ENCODE measurements at regions not wholly inside any gene's neighbourhood (a gene's known extent, or its start where the extent isn't known, plus 50 kb on each side); places are given as distances from the start of the nearest gene placed in this dataset.

DNA sequence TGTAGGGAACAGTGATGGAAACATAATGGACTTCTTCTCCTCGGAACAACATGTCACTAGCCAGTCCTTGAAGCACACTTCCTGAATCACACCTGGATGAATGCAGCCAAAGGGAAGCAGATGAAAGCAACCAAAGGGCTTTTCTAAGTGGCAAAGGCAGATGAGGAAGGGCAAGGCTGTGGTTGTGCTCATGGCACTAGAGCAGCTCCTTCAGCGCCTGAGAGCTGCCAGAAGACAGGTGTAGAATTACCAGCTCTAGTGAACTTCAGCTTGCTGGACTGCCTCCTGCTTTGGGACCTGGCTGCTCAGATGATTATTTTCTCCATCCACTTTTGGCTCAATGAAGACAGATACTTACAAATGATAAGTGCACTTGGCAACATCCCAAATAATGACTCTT, 1372.1 kb upstream of the SEL1L start:
- Mint-ChIP-seq H3K4me3 (ENCODE audit: unreplicated experiment) (no peak overlapping the region), H3K27me3 (ENCODE audit: unreplicated experiment) (no peaks in the 10 kb centered on the region), H3K9me3 (ENCODE audit: unreplicated experiment) (no peaks in the 10 kb centered on the region), H3K4me1 (ENCODE audit: unreplicated experiment) (no peaks in the 10 kb centered on the region), H3K36me3 (ENCODE audit: unreplicated experiment) (no peaks in the 10 kb centered on the region), H3K27ac (ENCODE audit: unreplicated experiment) (no peak overlapping the region)
- DNase-seq (ENCODE audit: extremely low spot score, unreplicated experiment), result no peak
- TF ChIP-seq, protein P1, sequence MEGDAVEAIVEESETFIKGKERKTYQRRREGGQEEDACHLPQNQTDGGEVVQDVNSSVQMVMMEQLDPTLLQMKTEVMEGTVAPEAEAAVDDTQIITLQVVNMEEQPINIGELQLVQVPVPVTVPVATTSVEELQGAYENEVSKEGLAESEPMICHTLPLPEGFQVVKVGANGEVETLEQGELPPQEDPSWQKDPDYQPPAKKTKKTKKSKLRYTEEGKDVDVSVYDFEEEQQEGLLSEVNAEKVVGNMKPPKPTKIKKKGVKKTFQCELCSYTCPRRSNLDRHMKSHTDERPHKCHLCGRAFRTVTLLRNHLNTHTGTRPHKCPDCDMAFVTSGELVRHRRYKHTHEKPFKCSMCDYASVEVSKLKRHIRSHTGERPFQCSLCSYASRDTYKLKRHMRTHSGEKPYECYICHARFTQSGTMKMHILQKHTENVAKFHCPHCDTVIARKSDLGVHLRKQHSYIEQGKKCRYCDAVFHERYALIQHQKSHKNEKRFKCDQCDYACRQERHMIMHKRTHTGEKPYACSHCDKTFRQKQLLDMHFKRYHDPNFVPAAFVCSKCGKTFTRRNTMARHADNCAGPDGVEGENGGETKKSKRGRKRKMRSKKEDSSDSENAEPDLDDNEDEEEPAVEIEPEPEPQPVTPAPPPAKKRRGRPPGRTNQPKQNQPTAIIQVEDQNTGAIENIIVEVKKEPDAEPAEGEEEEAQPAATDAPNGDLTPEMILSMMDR (IDR thresholded peaks at IDR 0.05), result no peak

DNA sequence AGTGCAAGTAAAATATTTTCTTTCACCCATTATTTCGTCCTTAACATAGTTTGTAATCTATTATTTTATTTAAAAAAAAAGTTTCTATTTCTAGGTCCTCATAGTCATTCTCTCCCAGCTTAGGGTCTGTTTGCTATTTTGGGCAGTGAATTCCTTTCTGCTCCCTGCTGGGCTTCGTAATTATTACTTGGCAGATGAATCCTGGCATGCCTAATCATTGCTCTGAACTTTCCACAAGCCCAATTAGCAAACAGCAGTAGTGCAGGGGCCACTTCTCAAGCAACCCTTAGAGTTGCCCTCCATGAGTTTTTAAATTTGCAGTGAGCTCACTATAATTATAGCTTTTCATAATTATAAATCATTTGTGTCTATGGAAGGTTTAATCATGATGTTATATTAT, 1378.3 kb upstream of the SEL1L start:
- no peak for DNase-seq (ENCODE audit: extremely low spot score, unreplicated experiment)
- TF ChIP-seq, protein P1 (IDR thresholded peaks at IDR 0.05), result no peak
- H3K27me3 Mint-ChIP-seq (ENCODE audit: unreplicated experiment), result no peaks in the 10 kb centered on the region
- no peak overlapping the region for H3K4me3 Mint-ChIP-seq (ENCODE audit: unreplicated experiment)
- no peaks in the 10 kb centered on the region for H3K9me3 Mint-ChIP-seq (ENCODE audit: unreplicated experiment)
- no peak overlapping the region for H3K27ac Mint-ChIP-seq (ENCODE audit: unreplicated experiment)
- H3K36me3 Mint-ChIP-seq (ENCODE audit: unreplicated experiment), result no peaks in the 10 kb centered on the region
- H3K4me1 Mint-ChIP-seq (ENCODE audit: unreplicated experiment), result no peaks in the 10 kb centered on the region

DNA sequence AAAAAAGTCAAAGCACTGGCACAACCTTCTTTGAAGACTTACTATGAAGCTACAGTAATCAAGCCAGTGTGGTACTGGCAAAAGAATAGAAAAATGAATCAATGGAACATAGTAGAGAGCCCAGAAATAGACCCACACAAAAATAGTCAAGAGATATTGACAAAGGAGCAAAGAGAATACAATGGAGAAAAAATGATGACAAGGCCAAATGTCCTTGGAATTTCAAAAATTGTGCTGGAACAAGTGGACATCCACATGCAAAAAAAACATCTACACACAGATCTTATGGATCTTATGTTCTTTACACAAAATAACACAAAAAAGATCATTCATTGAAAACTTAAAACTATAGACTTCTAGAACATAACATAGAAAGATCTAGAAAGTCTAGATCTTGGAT, 1379.7 kb upstream of the SEL1L start:
- Mint-ChIP-seq H3K4me1 (ENCODE audit: unreplicated experiment) (no peaks in the 10 kb centered on the region), H3K4me3 (ENCODE audit: unreplicated experiment) (no peak overlapping the region), H3K27me3 (ENCODE audit: unreplicated experiment) (no peaks in the 10 kb centered on the region), H3K36me3 (ENCODE audit: unreplicated experiment) (no peaks in the 10 kb centered on the region), H3K9me3 (ENCODE audit: unreplicated experiment) (no peaks in the 10 kb centered on the region), H3K27ac (ENCODE audit: unreplicated experiment) (no peak overlapping the region)
- TF ChIP-seq, protein P1 (IDR thresholded peaks at IDR 0.05), result no peak
- DNase-seq (ENCODE audit: extremely low spot score, unreplicated experiment), result no peak

DNA sequence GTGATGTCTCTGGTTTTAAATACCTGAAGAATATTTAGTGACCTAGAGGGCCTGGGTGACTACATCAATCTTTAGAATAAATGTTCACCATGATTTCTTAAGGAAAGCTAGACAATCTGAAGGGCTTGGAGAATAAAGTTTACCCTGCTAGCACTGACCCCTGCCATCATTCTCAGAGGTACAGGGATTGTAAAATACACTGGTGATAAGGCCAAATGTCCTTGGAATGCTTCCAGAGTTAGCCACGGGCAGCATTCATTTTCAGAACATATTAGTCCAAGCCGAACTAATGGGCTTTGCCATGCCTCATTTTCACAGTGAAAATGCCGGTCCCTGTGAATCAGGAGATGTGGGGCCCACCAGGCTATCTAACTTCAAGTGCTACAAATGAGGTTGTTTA, 1381.7 kb upstream of the SEL1L start:
- no peak overlapping the region for H3K27ac Mint-ChIP-seq (ENCODE audit: unreplicated experiment)
- no peaks in the 10 kb centered on the region for H3K27me3 Mint-ChIP-seq (ENCODE audit: unreplicated experiment)

DNA sequence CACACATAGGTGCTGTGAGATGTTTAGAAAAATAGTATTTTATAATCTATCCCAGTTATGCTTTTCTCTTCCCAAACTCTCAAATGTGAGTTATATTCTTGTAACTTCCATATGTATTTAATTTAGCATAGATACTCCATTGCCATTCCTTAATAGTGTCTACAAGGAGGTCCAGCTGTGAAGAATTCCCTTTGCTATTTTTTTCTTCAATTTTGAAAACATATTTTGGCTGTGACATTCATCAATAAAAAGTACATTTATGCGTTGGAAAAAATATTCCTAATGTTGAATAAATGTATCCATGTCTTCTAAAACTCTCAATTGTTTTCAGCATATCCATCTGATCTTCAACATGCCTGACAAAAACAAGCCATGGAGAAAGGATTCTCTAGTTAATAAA, 1402.0 kb upstream of the SEL1L start:
- Mint-ChIP-seq H3K36me3 (ENCODE audit: unreplicated experiment) (no peaks in the 10 kb centered on the region), H3K27me3 (ENCODE audit: unreplicated experiment) (no peaks in the 10 kb centered on the region), H3K9me3 (ENCODE audit: unreplicated experiment) (no peaks in the 10 kb centered on the region), H3K4me1 (ENCODE audit: unreplicated experiment) (no peaks in the 10 kb centered on the region), H3K4me3 (ENCODE audit: unreplicated experiment) (no peak overlapping the region), H3K27ac (ENCODE audit: unreplicated experiment) (no peak overlapping the region)
- no peak for DNase-seq (ENCODE audit: extremely low spot score, unreplicated experiment)
- TF ChIP-seq, protein P1 (IDR thresholded peaks at IDR 0.05), result no peak

More for the DNA sequence above, 1381.7 kb upstream of the SEL1L start:
- H3K9me3 Mint-ChIP-seq (ENCODE audit: unreplicated experiment), result no peaks in the 10 kb centered on the region
- DNase-seq (ENCODE audit: extremely low spot score, unreplicated experiment), result no peak
- no peaks in the 10 kb centered on the region for H3K4me1 Mint-ChIP-seq (ENCODE audit: unreplicated experiment)
- TF ChIP-seq, protein P1 (IDR thresholded peaks at IDR 0.05), result no peak
- H3K36me3 Mint-ChIP-seq (ENCODE audit: unreplicated experiment), result no peaks in the 10 kb centered on the region
- H3K4me3 Mint-ChIP-seq (ENCODE audit: unreplicated experiment), result no peak overlapping the region

All from osteocyte (in vitro differentiated cells).